ENCODE measurements at regions not wholly inside any gene's neighbourhood (a gene's known extent, or its start where the extent isn't known, plus 50 kb on each side); places are given as distances from the start of the nearest gene placed in this dataset.
"Not testable (repeated sequence)": the region's sequence is repeated elsewhere in the genome, so short reads cannot be mapped to it uniquely, and the experiment has no call there.

- Histone ChIP-seq H3K27me3 (ENCODE audit: control insufficient read depth, insufficient read depth, low read length) (no peaks in the 10 kb centered on the region), H3K79me1 (ENCODE audit: low read depth in 1 of 2, low read length in 2 of 2) (no peaks in the 10 kb centered on the region), H4K20me1 (ENCODE audit: insufficient read depth, low read length) (no peaks in the 10 kb centered on the region), H2BK20ac (ENCODE audit: low read depth, low read length) (no peak overlapping the region), H3K4me2 (ENCODE audit: low read depth, low read length) (no peak overlapping the region), H3K56ac (ENCODE audit: extremely low read depth, insufficient read depth, low read length) (no peak overlapping the region), H2BK15ac (ENCODE audit: low read depth, low read length) (no peak overlapping the region), H3K9me3 (ENCODE audit: control insufficient read depth, insufficient read depth, low read length) (peaks cover 2% of the 10 kb centered on the region), H3K4ac (ENCODE audit: low read depth, low read length) (no peak overlapping the region), H3K36me3 (ENCODE audit: control insufficient read depth, insufficient read depth, low read length) (no peaks in the 10 kb centered on the region), H3K14ac (replicated peaks; ENCODE audit: low read depth, low read length) (no peak overlapping the region), H3K27ac (ENCODE audit: insufficient read depth, low read length) (no peak overlapping the region), H3K9me1 (ENCODE audit: insufficient read depth, low read length) (no peaks in the 10 kb centered on the region), H4K8ac (ENCODE audit: low read depth in 2 of 2, low read length in 2 of 2) (no peak overlapping the region), H3K4me3 (ENCODE audit: insufficient read depth, low read depth, low read length) (no peak overlapping the region), H2AK5ac (ENCODE audit: low read depth, low read length) (no peak overlapping the region), H4K5ac (ENCODE audit: low read depth, low read length) (no peak overlapping the region), H3K9ac (ENCODE audit: low read depth, low read length) (no peak overlapping the region), H2AFZ (replicated peaks; ENCODE audit: low read length, poor library complexity) (no peak overlapping the region), H2BK120ac (ENCODE audit: low read depth, low read length) (no peak overlapping the region), H3K4me1 (ENCODE audit: control insufficient read depth, insufficient read depth, low read length) (no peaks in the 10 kb centered on the region), H3K23ac (ENCODE audit: low read depth, low read length) (no peak overlapping the region), H3K18ac (ENCODE audit: low read depth, low read length) (no peak overlapping the region), H2BK5ac (ENCODE audit: low read depth, low read length, poor library complexity, severe bottlenecking) (no peak overlapping the region), H4K91ac (ENCODE audit: insufficient read depth, low read depth, low read length) (no peak overlapping the region), H2AK9ac (replicated peaks; ENCODE audit: low read depth, low read length, poor library complexity) (no peak overlapping the region)
- dilution Hi-C loops (cut with HindIII; ENCODE audit: low sequenced_read_pairs, unreplicated experiment): no loop called here
- no TSS peak for BruUV-seq (replicated peaks)
- ATAC-seq (ENCODE audit: low read depth) (no peak), DNase-seq (no peak)
- in situ Hi-C loops (cut with MboI; ENCODE audit: low sequenced_read_pairs): no loop called here
- WGBS, 2 experiments (ENCODE audit: extremely low coverage in 2 of 2, insufficient read length in 1 of 2): no CpG with 5 or more reads among the region's 2 CpGs
- CTCF ChIA-PET: no interaction called here
- intact Hi-C loops (cut with micrococcal nuclease): no loop called here
- POLR2A ChIA-PET (ENCODE audit: unreplicated experiment): no interaction called here
- no peak for TF ChIP-seq POLR2A (IDR thresholded peaks at IDR 0.05; ENCODE audit: low read depth, low read length)
- no peak for TF ChIP-seq RCOR1 (IDR thresholded peaks at IDR 0.05; ENCODE audit: insufficient replicate concordance, low read length)
- no peak for TF ChIP-seq CTCF (conservative IDR thresholded peaks at IDR 0.05; ENCODE audit: low read depth, low read length)
- no peak for TF ChIP-seq BHLHE40 (IDR thresholded peaks at IDR 0.05; ENCODE audit: low read depth, low read length)
- TF ChIP-seq ELK1 (IDR thresholded peaks at IDR 0.05; ENCODE audit: borderline replicate concordance, low read depth, low read length): no peak
Measured at GRCh38 chr9:10876333-10876732, 263.5 kb upstream of the PTPRD start.

- H2BK120ac ChIP-seq (ENCODE audit: low read depth, low read length); H3K27ac ChIP-seq (ENCODE audit: insufficient read depth, low read length); BruUV-seq (replicated peaks); H3K4me3 ChIP-seq (ENCODE audit: insufficient read depth, low read depth, low read length); H2AFZ ChIP-seq (replicated peaks; ENCODE audit: low read length, poor library complexity); H2BK5ac ChIP-seq (ENCODE audit: low read depth, low read length, poor library complexity, severe bottlenecking); H3K9me1 ChIP-seq (ENCODE audit: insufficient read depth, low read length); H3K9me3 ChIP-seq (ENCODE audit: control insufficient read depth, insufficient read depth, low read length); H3K56ac ChIP-seq (ENCODE audit: extremely low read depth, insufficient read depth, low read length); H3K14ac ChIP-seq (replicated peaks; ENCODE audit: low read depth, low read length); in situ Hi-C loops (cut with MboI; ENCODE audit: low sequenced_read_pairs); H2AK5ac ChIP-seq (ENCODE audit: low read depth, low read length); ATAC-seq (ENCODE audit: low read depth); H4K5ac ChIP-seq (ENCODE audit: low read depth, low read length); H4K91ac ChIP-seq (ENCODE audit: insufficient read depth, low read depth, low read length); H3K4me2 ChIP-seq (ENCODE audit: low read depth, low read length); POLR2A ChIA-PET (ENCODE audit: unreplicated experiment); H2BK20ac ChIP-seq (ENCODE audit: low read depth, low read length); H3K36me3 ChIP-seq (ENCODE audit: control insufficient read depth, insufficient read depth, low read length); H3K18ac ChIP-seq (ENCODE audit: low read depth, low read length); H3K4ac ChIP-seq (ENCODE audit: low read depth, low read length); dilution Hi-C loops (cut with HindIII; ENCODE audit: low sequenced_read_pairs, unreplicated experiment); H3K9ac ChIP-seq (ENCODE audit: low read depth, low read length); H3K23ac ChIP-seq (ENCODE audit: low read depth, low read length); intact Hi-C loops (cut with micrococcal nuclease); H3K79me1 ChIP-seq (ENCODE audit: low read depth in 1 of 2, low read length in 2 of 2); H2BK15ac ChIP-seq (ENCODE audit: low read depth, low read length); H4K20me1 ChIP-seq (ENCODE audit: insufficient read depth, low read length); H3K4me1 ChIP-seq (ENCODE audit: control insufficient read depth, insufficient read depth, low read length); H4K8ac ChIP-seq (ENCODE audit: low read depth in 2 of 2, low read length in 2 of 2); DNase-seq; CTCF ChIA-PET; H3K27me3 ChIP-seq (ENCODE audit: control insufficient read depth, insufficient read depth, low read length); H2AK9ac ChIP-seq (replicated peaks; ENCODE audit: low read depth, low read length, poor library complexity): not testable (repeated sequence)
- 50% methylated on average over 3 of the region's 5 CpGs; no CpG with 5 or more reads in 1 of the 2 experiments for WGBS, 2 experiments (ENCODE audit: extremely low coverage in 2 of 2, insufficient read length in 1 of 2)
Measured at GRCh38 chr9:10890266-10890665, 277.5 kb upstream of the PTPRD start.

All from IMR-90 (cell line).